ENCODE measurements at regions not wholly inside any gene's neighbourhood (a gene's known extent, or its start where the extent isn't known, plus 50 kb on each side); places are given as distances from the start of the nearest gene placed in this dataset.

GRCh38 chr22:49007013-49007653 lies 820.5 kb downstream of the BRD1 start:
- TF ChIP-seq CTCF (IDR thresholded peaks at IDR 0.05) = no peak
- no peak for TF ChIP-seq POLR2A (IDR thresholded peaks at IDR 0.05)

Measured in heart left ventricle (tissue), 13 donors.